HG02885 (cell line): ENCODE measurements at regions not wholly inside any gene's neighbourhood (a gene's known extent, or its start where the extent isn't known, plus 50 kb on each side); places are given as distances from the start of the nearest gene placed in this dataset.

Experiments used
- ATAC-seq: cut with Tn5 transposase; IDR thresholded peaks from one replicate; pipeline ENCODE4 v1.9.1; 2021; ENCODE audit warnings: mild to moderate bottlenecking; ENCODE audit not compliant: unreplicated experiment, poor library complexity

GRCh38 chr12:39138268-39138667 is 232.9 kb upstream of the CPNE8 start:
- no peak for ATAC-seq

GRCh38 chr12:39127401-39127800 is 222.0 kb upstream of the CPNE8 start:
- ATAC-seq = no peak

- no peak for ATAC-seq
Observed at GRCh38 chr12:39125566-39125965, 220.2 kb upstream of the CPNE8 start.

- ATAC-seq = no peak
Observed at GRCh38 chr12:39124768-39125167, 219.4 kb upstream of the CPNE8 start.

- no peak for ATAC-seq
Observed at GRCh38 chr12:39123580-39124253, 218.3 kb upstream of the CPNE8 start.

- ATAC-seq = no peak
Observed at GRCh38 chr12:39122562-39123204, 217.3 kb upstream of the CPNE8 start.

GRCh38 chr12:39116861-39117260 is 211.5 kb upstream of the CPNE8 start:
- no peak for ATAC-seq

- no peak for ATAC-seq
Observed at GRCh38 chr12:39112064-39112463, 206.7 kb upstream of the CPNE8 start.

- no peak for ATAC-seq
Observed at GRCh38 chr12:39105111-39105510, 199.7 kb upstream of the CPNE8 start.

GRCh38 chr12:39103552-39104165 is 198.3 kb upstream of the CPNE8 start:
- peak; percentile 99 for ATAC-seq

- no peak for ATAC-seq
Observed at GRCh38 chr12:39102474-39103209, 197.3 kb upstream of the CPNE8 start.

GRCh38 chr12:39095636-39096330 is 190.4 kb upstream of the CPNE8 start:
- no peak for ATAC-seq

- ATAC-seq = no peak
Observed at GRCh38 chr12:39081910-39082309, 176.5 kb upstream of the CPNE8 start.

- no peak for ATAC-seq
Observed at GRCh38 chr12:39077226-39077625, 171.8 kb upstream of the CPNE8 start.

- ATAC-seq = no peak
Observed at GRCh38 chr12:39074063-39074462, 168.7 kb upstream of the CPNE8 start.

GRCh38 chr12:39072658-39073057 is 167.3 kb upstream of the CPNE8 start:
- no peak for ATAC-seq

- ATAC-seq = no peak
Observed at GRCh38 chr12:39071611-39072010, 166.2 kb upstream of the CPNE8 start.

- no peak for ATAC-seq
Observed at GRCh38 chr12:39070775-39071174, 165.4 kb upstream of the CPNE8 start.

GRCh38 chr12:39065455-39065854 is 160.1 kb upstream of the CPNE8 start:
- no peak for ATAC-seq

- ATAC-seq = no peak
Observed at GRCh38 chr12:39064708-39065107, 159.3 kb upstream of the CPNE8 start.
